ENCODE measurements at regions not wholly inside any gene's neighbourhood (a gene's known extent, or its start where the extent isn't known, plus 50 kb on each side); places are given as distances from the start of the nearest gene placed in this dataset.

- no peaks in the 10 kb centered on the region for H3K27me3 Mint-ChIP-seq (ENCODE audit: low read depth, unreplicated experiment)
- DNase-seq (ENCODE audit: low read depth): no peak
- Histone ChIP-seq H3K9me3 (ENCODE audit: insufficient read depth, low read depth, low read length) (no peaks in the 10 kb centered on the region), H3K36me3 (ENCODE audit: insufficient read depth, low read length) (no peaks in the 10 kb centered on the region), H2AFZ (ENCODE audit: low read depth, low read length) (no peak overlapping the region), H3K79me2 (ENCODE audit: insufficient read depth, low read length) (no peaks in the 10 kb centered on the region), H3K9ac (ENCODE audit: low read length) (no peak overlapping the region), H3K4me2 (ENCODE audit: low read length) (no peak overlapping the region), H3K4me3 (ENCODE audit: insufficient read depth, low read depth, low read length) (no peak overlapping the region), H4K20me1 (ENCODE audit: insufficient read depth, low read length) (no peaks in the 10 kb centered on the region), H3K4me1 (ENCODE audit: insufficient read depth, low read length) (peaks cover 11% of the 10 kb centered on the region), H3K27ac (ENCODE audit: low read depth, low read length) (no peak overlapping the region), H3K27me3 (ENCODE audit: insufficient read depth, low read length) (no peaks in the 10 kb centered on the region)
- TF ChIP-seq EZH2 (IDR thresholded peaks at IDR 0.05; ENCODE audit: insufficient read depth, low read length) (no peak), CTCF (IDR thresholded peaks at IDR 0.05; ENCODE audit: insufficient read depth, low read depth, low read length) (no peak)
- H3K9me3 Mint-ChIP-seq (ENCODE audit: unreplicated experiment): peaks cover 2% of the 10 kb centered on the region
- H3K4me1 Mint-ChIP-seq (ENCODE audit: low read depth, unreplicated experiment): peaks cover 14% of the 10 kb centered on the region
- no peak overlapping the region for H3K27ac Mint-ChIP-seq (ENCODE audit: unreplicated experiment)
- FAIRE-seq: no peak
- no peaks in the 10 kb centered on the region for H3K36me3 Mint-ChIP-seq (ENCODE audit: low read depth, unreplicated experiment)
- no peak overlapping the region for H3K4me3 Mint-ChIP-seq (ENCODE audit: unreplicated experiment)
These were observed 382.9 kb downstream of the QKI start for GRCh38 chr6:163797296-163797845.

GRCh38 chr6:163793011-163793983 lies 378.8 kb downstream of the QKI start:
- Histone ChIP-seq H3K4me3 (ENCODE audit: insufficient read depth, low read depth, low read length) (no peak overlapping the region), H3K4me2 (ENCODE audit: low read length) (peak overlapping the region; percentile 19), H3K4me1 (ENCODE audit: insufficient read depth, low read length) (peaks cover 11% of the 10 kb centered on the region), H3K36me3 (ENCODE audit: insufficient read depth, low read length) (no peaks in the 10 kb centered on the region), H3K79me2 (ENCODE audit: insufficient read depth, low read length) (no peaks in the 10 kb centered on the region), H4K20me1 (ENCODE audit: insufficient read depth, low read length) (no peaks in the 10 kb centered on the region), H3K27ac (ENCODE audit: low read depth, low read length) (peak overlapping the region; percentile 45), H3K27me3 (ENCODE audit: insufficient read depth, low read length) (no peaks in the 10 kb centered on the region), H2AFZ (ENCODE audit: low read depth, low read length) (no peak overlapping the region), H3K9me3 (ENCODE audit: insufficient read depth, low read depth, low read length) (no peaks in the 10 kb centered on the region), H3K9ac (ENCODE audit: low read length) (peak overlapping the region; percentile 1)
- DNase-seq (ENCODE audit: low read depth): peak; percentile 92
- H3K4me1 Mint-ChIP-seq (ENCODE audit: low read depth, unreplicated experiment): peaks cover 14% of the 10 kb centered on the region
- H3K27me3 Mint-ChIP-seq (ENCODE audit: low read depth, unreplicated experiment): no peaks in the 10 kb centered on the region
- TF ChIP-seq CTCF (IDR thresholded peaks at IDR 0.05; ENCODE audit: insufficient read depth, low read depth, low read length) (no peak), EZH2 (IDR thresholded peaks at IDR 0.05; ENCODE audit: insufficient read depth, low read length) (no peak)
- no peak overlapping the region for H3K4me3 Mint-ChIP-seq (ENCODE audit: unreplicated experiment)
- H3K9me3 Mint-ChIP-seq (ENCODE audit: unreplicated experiment): peaks cover 2% of the 10 kb centered on the region
- FAIRE-seq: no peak
- peak overlapping the region; percentile 73 for H3K27ac Mint-ChIP-seq (ENCODE audit: unreplicated experiment)
- no peaks in the 10 kb centered on the region for H3K36me3 Mint-ChIP-seq (ENCODE audit: low read depth, unreplicated experiment)
